ENCODE measurements at regions not wholly inside any gene's neighbourhood (a gene's known extent, or its start where the extent isn't known, plus 50 kb on each side); places are given as distances from the start of the nearest gene placed in this dataset.

- TF ChIP-seq POLR2A (IDR thresholded peaks at IDR 0.05; ENCODE audit: low read depth) = no peak
- TF ChIP-seq, protein P1, sequence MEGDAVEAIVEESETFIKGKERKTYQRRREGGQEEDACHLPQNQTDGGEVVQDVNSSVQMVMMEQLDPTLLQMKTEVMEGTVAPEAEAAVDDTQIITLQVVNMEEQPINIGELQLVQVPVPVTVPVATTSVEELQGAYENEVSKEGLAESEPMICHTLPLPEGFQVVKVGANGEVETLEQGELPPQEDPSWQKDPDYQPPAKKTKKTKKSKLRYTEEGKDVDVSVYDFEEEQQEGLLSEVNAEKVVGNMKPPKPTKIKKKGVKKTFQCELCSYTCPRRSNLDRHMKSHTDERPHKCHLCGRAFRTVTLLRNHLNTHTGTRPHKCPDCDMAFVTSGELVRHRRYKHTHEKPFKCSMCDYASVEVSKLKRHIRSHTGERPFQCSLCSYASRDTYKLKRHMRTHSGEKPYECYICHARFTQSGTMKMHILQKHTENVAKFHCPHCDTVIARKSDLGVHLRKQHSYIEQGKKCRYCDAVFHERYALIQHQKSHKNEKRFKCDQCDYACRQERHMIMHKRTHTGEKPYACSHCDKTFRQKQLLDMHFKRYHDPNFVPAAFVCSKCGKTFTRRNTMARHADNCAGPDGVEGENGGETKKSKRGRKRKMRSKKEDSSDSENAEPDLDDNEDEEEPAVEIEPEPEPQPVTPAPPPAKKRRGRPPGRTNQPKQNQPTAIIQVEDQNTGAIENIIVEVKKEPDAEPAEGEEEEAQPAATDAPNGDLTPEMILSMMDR (IDR thresholded peaks at IDR 0.05) = no peak
Observed at GRCh38 chr2:107111623-107112022, 225.7 kb upstream of the ST6GAL2 start.

Data from esophagus muscularis mucosa (tissue), 3 donors.